Transverse colon (tissue), 4 donors: ENCODE measurements at regions not wholly inside any gene's neighbourhood (a gene's known extent, or its start where the extent isn't known, plus 50 kb on each side); places are given as distances from the start of the nearest gene placed in this dataset.

Source experiments
- EP300 ChIP-seq: sonication (generic); formaldehyde crosslinking; IDR thresholded peaks from one replicate; pipeline ENCODE4 v1.6.1; 2017; ENCODE audit warnings: antibody characterized with exemption, low read depth
- POLR2A ChIP-seq: fragments of 450-650 bp; IDR thresholded peaks from one replicate; pipeline ENCODE4 v1.6.1; 2016; ENCODE audit warnings: antibody characterized with exemption, mild to moderate bottlenecking, moderate library complexity
- POLR2AphosphoS5 ChIP-seq, 3 donors: sonication (generic); formaldehyde crosslinking; IDR thresholded peaks; one replicate each; pipeline ENCODE4 v1.6.1; 2016; ENCODE audit warnings: antibody characterized with exemption in 3 of 3
- TF ChIP-seq, protein P1 (sequence below), 5 experiments: fragments of 200-600 bp in 3 of 5; fragments of 450-650 bp in 2 of 5; sonication (generic) in 3 of 5; IDR thresholded peaks; 1 replicate in 2 of 5; 2 replicates in 3 of 5; pipeline ENCODE4 v1.5.1; 2016 to 2017; ENCODE audit warnings: antibody characterized with exemption in 5 of 5, inconsistent platforms in 3 of 5, mild to moderate bottlenecking in 2 of 5, moderate library complexity in 1 of 5

DNA sequence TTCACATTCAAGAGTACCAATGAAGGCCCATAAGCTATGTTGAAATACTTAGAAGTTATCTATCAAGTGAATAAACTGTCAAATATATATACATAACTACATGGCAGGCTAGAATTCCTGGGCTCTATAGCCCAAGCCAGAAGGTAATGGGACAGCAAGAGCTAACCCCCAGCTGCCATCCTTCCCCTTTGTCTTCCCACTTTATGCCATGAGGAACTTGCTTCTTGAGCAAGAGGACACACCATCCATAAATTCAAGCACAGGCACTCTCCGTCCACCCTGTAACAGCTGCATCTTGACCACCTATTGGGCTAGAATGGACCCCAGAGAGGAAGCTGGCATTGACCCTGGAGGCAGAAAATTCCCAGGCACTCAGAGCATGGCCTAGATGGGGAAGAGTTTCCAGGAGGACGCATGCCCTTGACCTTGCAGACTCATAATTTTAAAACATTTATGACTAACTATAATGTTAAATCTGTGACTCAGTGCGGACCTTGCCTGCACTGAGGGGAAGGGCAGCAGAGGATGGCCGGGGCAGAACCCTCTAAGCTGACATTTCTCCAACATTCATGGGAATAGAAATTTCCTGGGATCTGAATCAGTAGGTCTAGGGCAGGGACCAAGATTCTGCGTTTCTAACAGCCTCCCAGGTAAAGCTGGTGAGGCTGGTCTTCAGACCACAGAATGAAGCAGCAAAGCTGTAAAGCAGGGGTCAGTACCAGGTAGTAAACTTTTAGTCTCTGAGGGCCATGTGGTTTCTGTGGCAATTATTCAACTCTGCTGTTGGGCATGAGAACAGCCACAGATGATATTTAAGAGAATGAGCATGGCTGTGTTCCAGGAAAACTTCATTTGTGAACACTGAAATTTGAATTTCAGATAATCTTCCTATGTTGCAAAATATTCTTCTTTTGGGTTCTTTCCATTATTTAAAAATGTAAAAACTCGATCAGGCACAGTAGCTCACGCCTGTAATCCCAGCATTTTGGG, 71.4 kb upstream of the CLDN10 start:
- TF ChIP-seq, protein P1, sequence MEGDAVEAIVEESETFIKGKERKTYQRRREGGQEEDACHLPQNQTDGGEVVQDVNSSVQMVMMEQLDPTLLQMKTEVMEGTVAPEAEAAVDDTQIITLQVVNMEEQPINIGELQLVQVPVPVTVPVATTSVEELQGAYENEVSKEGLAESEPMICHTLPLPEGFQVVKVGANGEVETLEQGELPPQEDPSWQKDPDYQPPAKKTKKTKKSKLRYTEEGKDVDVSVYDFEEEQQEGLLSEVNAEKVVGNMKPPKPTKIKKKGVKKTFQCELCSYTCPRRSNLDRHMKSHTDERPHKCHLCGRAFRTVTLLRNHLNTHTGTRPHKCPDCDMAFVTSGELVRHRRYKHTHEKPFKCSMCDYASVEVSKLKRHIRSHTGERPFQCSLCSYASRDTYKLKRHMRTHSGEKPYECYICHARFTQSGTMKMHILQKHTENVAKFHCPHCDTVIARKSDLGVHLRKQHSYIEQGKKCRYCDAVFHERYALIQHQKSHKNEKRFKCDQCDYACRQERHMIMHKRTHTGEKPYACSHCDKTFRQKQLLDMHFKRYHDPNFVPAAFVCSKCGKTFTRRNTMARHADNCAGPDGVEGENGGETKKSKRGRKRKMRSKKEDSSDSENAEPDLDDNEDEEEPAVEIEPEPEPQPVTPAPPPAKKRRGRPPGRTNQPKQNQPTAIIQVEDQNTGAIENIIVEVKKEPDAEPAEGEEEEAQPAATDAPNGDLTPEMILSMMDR (IDR thresholded peaks at IDR 0.05): no peak
- TF ChIP-seq POLR2AphosphoS5 (IDR thresholded peaks at IDR 0.05) (no peak), POLR2A (no peak), EP300 (no peak)
